Keratinocyte (primary cell): ENCODE measurements at regions not wholly inside any gene's neighbourhood (a gene's known extent, or its start where the extent isn't known, plus 50 kb on each side); places are given as distances from the start of the nearest gene placed in this dataset.

Experiments used
- DNase-seq: peaks from one replicate; pipeline ENCODE4 v3.0.0-alpha.2; 2011; ENCODE audit warnings: low read depth, missing footprints, low spot score
- FAIRE-seq: peaks from 2 replicates; lab custom pipeline; 2011; peaks lifted over from hg19 to GRCh38; lab: Jason Lieb, UNC
- H2AFZ ChIP-seq: 2 replicates; pipeline ENCODE4 v1.6.0; 2012; ENCODE audit warnings: low read length, control low read depth, inconsistent platforms; ENCODE audit not compliant: control insufficient read depth
- H3K27ac ChIP-seq: 2 replicates; pipeline ENCODE4 v1.5.1; 2011; ENCODE audit warnings: low read length; ENCODE audit not compliant: control insufficient read depth, insufficient read depth
- H3K27me3 ChIP-seq: 3 replicates; pipeline ENCODE4 v1.6.0; 2011; ENCODE audit warnings: low read length; ENCODE audit not compliant: control insufficient read depth, insufficient read depth; ENCODE audit errors: extremely low read depth
- H3K36me3 ChIP-seq, 2 experiments: 2 replicates in 1 of 2; 3 replicates in 1 of 2; pipeline ENCODE4 v1.5.1; 2011; ENCODE audit warnings: low read length in 2 of 2, mild to moderate bottlenecking in 1 of 2; ENCODE audit not compliant: control insufficient read depth in 2 of 2, insufficient read depth in 2 of 2; ENCODE audit errors: extremely low read depth in 1 of 2
- H3K4me1 ChIP-seq: 3 replicates; pipeline ENCODE4 v1.5.1; 2011; ENCODE audit warnings: low read length; ENCODE audit not compliant: control insufficient read depth, insufficient read depth; ENCODE audit errors: extremely low read depth
- H3K4me2 ChIP-seq: 3 replicates; pipeline ENCODE4 v1.6.0; 2011; ENCODE audit warnings: low read depth, low read length; ENCODE audit not compliant: control insufficient read depth, insufficient read depth; ENCODE audit errors: extremely low read depth
- H3K4me3 ChIP-seq, 3 experiments: fragments of 200-600 bp in 1 of 3; sonication (generic) in 1 of 3; 2 replicates in 2 of 3; 3 replicates in 1 of 3; pipeline ENCODE4 v1.5.1; 2011 to 2016; ENCODE audit warnings: low read length in 3 of 3, mild to moderate bottlenecking in 3 of 3, control low read depth in 2 of 3, inconsistent platforms in 1 of 3, low read depth in 1 of 3, mixed read lengths in 1 of 3, mixed run types in 1 of 3, moderate library complexity in 1 of 3; ENCODE audit not compliant: control insufficient read depth in 2 of 3, insufficient read depth in 2 of 3; ENCODE audit errors: extremely low read depth in 1 of 3
- H3K79me2 ChIP-seq: 2 replicates; pipeline ENCODE4 v1.6.0; 2012; ENCODE audit warnings: low read length; ENCODE audit not compliant: control insufficient read depth, insufficient read depth
- H3K9ac ChIP-seq: 3 replicates; pipeline ENCODE4 v1.6.0; 2011; ENCODE audit warnings: low read length; ENCODE audit not compliant: control insufficient read depth, insufficient read depth; ENCODE audit errors: extremely low read depth
- H3K9me1 ChIP-seq: 3 replicates; pipeline ENCODE4 v1.6.0; 2011; ENCODE audit warnings: low read length; ENCODE audit not compliant: control insufficient read depth, insufficient read depth; ENCODE audit errors: extremely low read depth
- H3K9me3 ChIP-seq: 2 replicates; pipeline ENCODE4 v1.5.1; 2012; ENCODE audit warnings: low read depth, low read length; ENCODE audit not compliant: control insufficient read depth
- H4K20me1 ChIP-seq: 3 replicates; pipeline ENCODE4 v1.6.0; 2011; ENCODE audit warnings: low read length; ENCODE audit not compliant: control insufficient read depth, insufficient read depth; ENCODE audit errors: extremely low read depth
- EZH2 ChIP-seq: IDR thresholded peaks from one replicate; pipeline ENCODE4 v1.6.1; 2012; ENCODE audit warnings: inconsistent platforms, mild to moderate bottlenecking, low read length, moderate library complexity
- dilution Hi-C: fragments of 300-500 bp; cut with MboI; formaldehyde crosslinking; loops from one replicate; pipeline ENCODE4 v1.7.0; 2020; ENCODE audit warnings: low sequenced_read_pairs; ENCODE audit not compliant: extremely low pct_ligation_motif_present
- TF ChIP-seq, protein P1 (sequence below), 3 experiments: IDR thresholded peaks in 1 of 3; conservative IDR thresholded peaks in 1 of 3; optimal IDR thresholded peaks in 1 of 3; 2 replicates in 2 of 3; 3 replicates in 1 of 3; pipeline versions ENCODE3 to v1.5.1; 2011; ENCODE audit warnings: low read length in 3 of 3, mild to moderate bottlenecking in 3 of 3, moderate library complexity in 2 of 3, control low read depth in 1 of 3, inconsistent platforms in 1 of 3; ENCODE audit not compliant: insufficient read depth in 2 of 3; ENCODE audit errors: extremely low read depth in 1 of 3

DNA sequence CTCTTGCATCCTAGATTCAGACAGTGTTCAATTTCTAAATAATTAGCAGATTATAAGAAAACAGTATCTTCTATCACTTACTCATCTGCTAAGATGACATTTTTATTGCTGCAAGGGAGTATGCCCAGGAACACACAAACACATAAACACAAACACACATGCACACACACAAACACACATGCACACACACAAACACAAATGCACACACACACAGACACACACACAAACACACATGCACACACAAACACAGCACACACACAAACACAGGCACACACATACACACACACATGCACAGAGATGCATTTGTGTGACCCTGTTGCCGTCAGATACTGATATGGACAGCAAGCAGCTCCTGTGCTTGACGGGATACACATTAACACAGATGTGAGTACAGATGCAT is 612.9 kb downstream of the IRX1 start:
- no peaks in the 10 kb centered on the region for H3K4me1 ChIP-seq
- no peak overlapping the region for H3K4me2 ChIP-seq
- H3K9me1 ChIP-seq, result no peaks in the 10 kb centered on the region
- TF ChIP-seq EZH2, result no peak
- TF ChIP-seq, protein P1, sequence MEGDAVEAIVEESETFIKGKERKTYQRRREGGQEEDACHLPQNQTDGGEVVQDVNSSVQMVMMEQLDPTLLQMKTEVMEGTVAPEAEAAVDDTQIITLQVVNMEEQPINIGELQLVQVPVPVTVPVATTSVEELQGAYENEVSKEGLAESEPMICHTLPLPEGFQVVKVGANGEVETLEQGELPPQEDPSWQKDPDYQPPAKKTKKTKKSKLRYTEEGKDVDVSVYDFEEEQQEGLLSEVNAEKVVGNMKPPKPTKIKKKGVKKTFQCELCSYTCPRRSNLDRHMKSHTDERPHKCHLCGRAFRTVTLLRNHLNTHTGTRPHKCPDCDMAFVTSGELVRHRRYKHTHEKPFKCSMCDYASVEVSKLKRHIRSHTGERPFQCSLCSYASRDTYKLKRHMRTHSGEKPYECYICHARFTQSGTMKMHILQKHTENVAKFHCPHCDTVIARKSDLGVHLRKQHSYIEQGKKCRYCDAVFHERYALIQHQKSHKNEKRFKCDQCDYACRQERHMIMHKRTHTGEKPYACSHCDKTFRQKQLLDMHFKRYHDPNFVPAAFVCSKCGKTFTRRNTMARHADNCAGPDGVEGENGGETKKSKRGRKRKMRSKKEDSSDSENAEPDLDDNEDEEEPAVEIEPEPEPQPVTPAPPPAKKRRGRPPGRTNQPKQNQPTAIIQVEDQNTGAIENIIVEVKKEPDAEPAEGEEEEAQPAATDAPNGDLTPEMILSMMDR (optimal IDR thresholded peaks at IDR 0.05 in 1 of 3, IDR thresholded peaks at IDR 0.05 in 1 of 3, conservative IDR thresholded peaks at IDR 0.05 in 1 of 3; ENCODE audit: extremely low read depth in 1 of 3, insufficient read depth in 2 of 3, low read length in 3 of 3), result no peak
- dilution Hi-C loops, result no loop called here
- H3K9ac ChIP-seq, result no peak overlapping the region
- H3K36me3 ChIP-seq, result no peaks in the 10 kb centered on the region
- no peak overlapping the region for H3K4me3 ChIP-seq
- no peaks in the 10 kb centered on the region for H3K79me2 ChIP-seq
- H3K27me3 ChIP-seq, result no peaks in the 10 kb centered on the region
- no peak overlapping the region for H3K27ac ChIP-seq
- no peak for DNase-seq
- no peak overlapping the region for H2AFZ ChIP-seq
- no peaks in the 10 kb centered on the region for H4K20me1 ChIP-seq
- FAIRE-seq, result no peak
- H3K9me3 ChIP-seq, result no peaks in the 10 kb centered on the region

DNA sequence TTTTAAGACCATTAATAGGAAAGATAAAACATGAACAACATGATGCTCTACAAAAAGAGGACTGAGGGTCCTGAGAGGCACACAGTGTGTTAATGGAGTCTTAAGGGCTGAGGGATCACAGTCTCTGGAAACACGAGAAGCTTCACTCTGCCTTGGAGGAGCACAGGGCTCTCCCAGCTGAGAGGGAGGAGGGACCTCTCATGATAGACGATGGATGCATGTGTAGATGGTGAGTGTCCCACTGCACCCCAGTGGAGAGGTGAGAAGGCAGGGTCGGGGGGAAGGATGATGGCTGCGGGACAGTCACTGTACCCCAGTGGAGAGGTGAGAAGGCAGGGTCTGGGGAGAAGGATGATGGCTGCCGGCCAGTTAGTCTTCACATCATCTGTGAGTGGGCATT is 613.4 kb downstream of the IRX1 start:
- H3K27me3 ChIP-seq, result no peaks in the 10 kb centered on the region
- H3K4me1 ChIP-seq, result no peaks in the 10 kb centered on the region
- no peak overlapping the region for H2AFZ ChIP-seq
- no peak overlapping the region for H3K4me3 ChIP-seq
- no peak for DNase-seq
- H3K9ac ChIP-seq, result no peak overlapping the region
- FAIRE-seq, result no peak
- no peak overlapping the region for H3K27ac ChIP-seq
- TF ChIP-seq EZH2, result no peak
- TF ChIP-seq, protein P1 (optimal IDR thresholded peaks at IDR 0.05 in 1 of 3, IDR thresholded peaks at IDR 0.05 in 1 of 3, conservative IDR thresholded peaks at IDR 0.05 in 1 of 3; ENCODE audit: extremely low read depth in 1 of 3, insufficient read depth in 2 of 3, low read length in 3 of 3), result no peak
- no peaks in the 10 kb centered on the region for H3K9me1 ChIP-seq
- H3K4me2 ChIP-seq, result no peak overlapping the region
- H3K36me3 ChIP-seq, result no peaks in the 10 kb centered on the region
- H3K79me2 ChIP-seq, result no peaks in the 10 kb centered on the region
- dilution Hi-C loops, result no loop called here
- H4K20me1 ChIP-seq, result no peaks in the 10 kb centered on the region
- no peaks in the 10 kb centered on the region for H3K9me3 ChIP-seq
